GM19238 (cell line): ENCODE measurements at regions not wholly inside any gene's neighbourhood (a gene's known extent, or its start where the extent isn't known, plus 50 kb on each side); places are given as distances from the start of the nearest gene placed in this dataset.

Source experiments
- DNase-seq: peaks from one replicate; pipeline ENCODE4 v3.0.0; 2011; ENCODE audit warnings: low spot score; ENCODE audit not compliant: insufficient read length

GRCh38 chr11:27193434-27194225 is 153.0 kb downstream of the BBOX1 start:
- DNase-seq, result no peak

DNA sequence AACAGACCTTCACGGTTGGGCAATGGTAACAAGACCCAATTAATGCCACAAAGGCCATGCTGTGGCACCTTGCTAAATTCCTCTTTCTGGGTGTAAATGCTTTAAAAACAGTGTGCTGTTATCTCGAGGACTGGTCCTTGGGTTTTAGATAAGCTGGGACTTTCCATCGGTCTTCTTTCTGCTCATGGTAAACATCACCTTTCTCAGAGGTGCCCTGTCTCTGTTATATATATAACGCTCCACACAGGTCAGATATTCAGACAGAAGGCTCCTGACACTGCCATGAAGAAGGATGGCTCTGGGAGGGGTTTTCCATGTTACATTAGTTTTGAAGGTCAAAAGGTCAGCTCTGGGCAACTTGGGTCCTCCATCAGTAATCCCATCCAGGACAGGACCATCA is 151.6 kb downstream of the BBOX1 start:
- DNase-seq, result no peak

DNA sequence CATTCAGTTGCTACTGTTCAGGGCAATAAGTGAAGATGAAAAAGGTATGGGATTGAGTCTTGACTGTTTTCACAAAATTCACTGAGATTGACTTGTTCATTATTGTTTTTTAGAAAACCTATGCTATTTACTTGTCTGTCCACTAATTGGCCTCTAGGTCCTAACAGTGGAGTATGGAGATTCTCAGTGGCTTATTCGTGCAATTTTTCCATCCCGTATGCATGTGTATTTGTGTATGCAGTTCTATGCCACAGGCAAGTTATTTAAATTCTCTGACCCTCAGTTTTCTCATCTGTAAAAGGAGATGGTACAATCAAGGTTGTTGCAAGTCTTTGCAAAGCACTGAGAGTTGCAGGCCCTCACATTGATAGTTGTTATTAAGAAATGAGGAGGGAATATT is 151.0 kb downstream of the BBOX1 start:
- no peak for DNase-seq

DNA sequence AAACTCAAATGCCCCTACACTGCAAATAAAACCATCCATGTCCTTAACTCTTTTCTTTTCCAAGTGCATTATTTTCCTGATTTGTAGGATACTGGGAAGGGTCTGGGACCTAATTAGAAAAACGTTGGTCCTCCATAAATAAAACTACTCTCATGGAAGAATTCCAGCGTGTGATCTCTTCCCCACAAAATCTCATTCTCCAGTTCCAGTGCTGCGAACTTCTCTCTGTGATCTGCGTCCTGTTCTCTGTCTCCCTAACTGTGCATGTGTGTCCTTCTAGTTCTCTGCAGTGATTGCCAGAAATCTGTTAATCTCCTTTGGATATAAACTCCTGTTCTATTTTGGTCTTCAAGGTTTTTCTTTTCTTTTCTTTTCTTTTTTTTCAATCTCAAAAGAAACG is 148.1 kb downstream of the BBOX1 start:
- DNase-seq, result no peak

DNA sequence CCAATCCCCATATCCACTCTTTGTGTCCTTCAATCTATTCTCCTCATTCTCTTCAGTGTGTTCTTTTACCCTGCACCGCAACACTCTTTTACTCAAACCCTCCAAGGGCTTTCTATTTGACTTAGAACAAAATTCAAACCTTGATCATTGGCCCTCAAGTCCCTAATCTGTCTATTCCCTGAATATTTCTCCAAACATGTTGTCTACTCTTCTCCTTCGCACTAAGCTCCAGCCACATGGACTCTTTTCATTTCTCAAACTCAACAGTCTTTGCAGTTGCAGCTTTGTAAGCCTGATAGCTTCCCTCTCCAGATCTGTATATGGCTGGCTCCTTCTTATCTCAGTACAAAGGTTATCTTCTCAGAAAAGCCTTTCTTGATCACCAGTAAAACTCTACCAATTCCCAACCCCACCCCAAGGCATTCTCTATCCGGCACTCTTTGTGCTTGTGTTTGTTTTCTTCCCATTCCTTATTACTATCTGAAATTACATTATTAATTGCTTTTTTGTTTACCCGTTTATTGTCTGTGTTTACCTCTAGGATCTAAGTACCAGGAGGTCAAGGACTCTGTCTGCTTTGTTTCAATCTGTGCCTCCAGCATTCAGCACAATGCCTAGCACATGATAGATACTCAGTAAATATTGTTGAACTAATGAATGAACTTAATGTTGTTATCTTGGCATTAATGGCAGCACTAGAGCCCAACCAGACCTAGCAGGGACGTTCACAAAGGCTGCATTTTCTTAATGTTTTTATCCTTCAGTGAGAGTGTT is 147.4 kb downstream of the BBOX1 start:
- no peak for DNase-seq

GRCh38 chr11:27187075-27187847 is 146.6 kb downstream of the BBOX1 start:
- no peak for DNase-seq

DNA sequence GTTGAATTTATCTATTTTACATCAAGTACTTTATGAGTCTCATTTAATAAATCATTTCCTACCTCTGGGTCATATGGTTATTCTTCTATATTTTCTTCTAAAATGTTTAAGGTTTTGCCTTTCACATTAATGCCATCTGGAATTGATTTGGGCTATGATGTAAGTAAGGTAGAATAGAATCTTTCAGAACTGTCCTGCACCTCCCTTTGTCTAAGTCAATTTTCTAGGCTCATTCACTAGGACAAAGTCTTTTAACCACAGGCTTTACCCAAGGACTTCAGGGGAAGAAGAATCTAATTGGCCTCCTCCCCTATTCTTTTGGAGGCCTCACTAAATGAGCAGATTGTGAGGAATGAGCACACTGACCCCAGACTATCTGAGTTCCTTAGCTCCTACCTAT is 146.0 kb downstream of the BBOX1 start:
- no peak for DNase-seq

DNA sequence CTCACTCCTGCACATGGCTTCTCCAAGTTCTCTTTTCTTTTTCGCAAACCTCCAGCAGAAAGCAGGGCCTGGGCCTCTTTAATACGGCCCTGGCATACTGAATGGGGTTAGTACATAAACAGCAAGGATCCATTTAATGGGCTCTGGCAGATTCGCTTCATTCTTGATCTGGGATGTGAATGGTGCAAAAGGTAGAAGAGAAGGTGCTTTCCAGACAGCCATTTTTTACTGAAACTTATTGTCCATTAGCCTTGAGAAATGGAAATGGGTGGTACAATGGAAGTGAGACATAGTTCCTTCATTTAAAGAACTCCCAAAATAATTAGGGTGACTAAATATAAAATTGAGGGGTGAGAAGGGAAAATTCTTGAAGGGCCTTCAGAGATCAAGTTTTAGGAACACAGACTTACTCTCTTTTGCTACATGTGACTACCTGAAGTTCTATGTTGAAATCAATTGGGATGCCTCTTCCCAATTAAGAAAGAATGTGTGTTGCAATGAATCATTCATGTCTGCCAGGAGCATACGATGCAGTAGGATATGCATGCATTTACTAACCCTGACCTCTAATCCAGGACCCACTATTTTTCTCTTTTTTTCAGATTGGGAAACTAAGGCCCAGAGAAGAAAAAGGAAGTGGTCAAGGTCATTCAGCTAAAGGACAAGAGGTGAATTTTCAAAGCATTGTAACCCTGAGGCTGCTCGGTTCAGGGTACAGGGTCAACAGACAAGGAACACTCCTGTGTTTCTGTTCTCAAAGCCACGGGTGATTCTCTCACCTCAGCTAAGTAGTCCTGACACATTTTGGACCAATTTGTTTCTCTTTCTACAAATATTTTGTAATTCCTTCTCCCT is 144.1 kb downstream of the BBOX1 start:
- no peak for DNase-seq

- DNase-seq, result peak; percentile 16
Observed at GRCh38 chr11:27183672-27184457, 143.2 kb downstream of the BBOX1 start.

- DNase-seq, result no peak
Observed at GRCh38 chr11:27179334-27179733, 138.7 kb downstream of the BBOX1 start.

DNA sequence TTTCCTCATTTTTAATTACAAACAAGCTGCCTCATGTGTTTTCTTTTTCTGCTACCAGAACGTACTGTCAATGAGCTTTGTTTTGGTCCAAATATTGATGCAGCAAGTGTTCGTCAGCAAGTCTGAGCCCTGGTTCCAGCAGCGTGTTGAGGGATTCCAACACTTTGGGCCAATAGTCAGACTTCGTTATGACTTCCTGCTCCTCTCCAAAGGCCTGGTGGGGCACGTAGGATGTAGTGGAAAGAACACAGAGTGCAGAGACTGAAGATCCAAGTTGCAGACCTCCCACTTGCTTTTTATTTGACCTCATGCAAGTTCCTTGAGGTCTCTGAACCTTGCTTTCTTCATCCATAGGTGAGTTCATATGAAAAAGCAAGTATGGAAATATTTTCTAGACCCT is 138.2 kb downstream of the BBOX1 start:
- no peak for DNase-seq
